GM12865 (cell line): ENCODE measurements at regions not wholly inside any gene's neighbourhood (a gene's known extent, or its start where the extent isn't known, plus 50 kb on each side); places are given as distances from the start of the nearest gene placed in this dataset.

Source experiments
- DNase-seq: peaks from one replicate; pipeline ENCODE4 v3.0.0; 2010; ENCODE audit warnings: low read depth
- H3K4me3 ChIP-seq: 2 replicates; pipeline ENCODE4 v1.5.1; 2011; ENCODE audit warnings: mild to moderate bottlenecking, low read depth, low read length, control low read depth
- TF ChIP-seq, protein P1 (sequence below): IDR thresholded peaks from 2 replicates; pipeline ENCODE4 v1.5.1; 2011; ENCODE audit warnings: low read length, control low read depth, low read depth, inconsistent platforms; ENCODE audit not compliant: insufficient read depth; ENCODE audit errors: missing control alignments

DNA sequence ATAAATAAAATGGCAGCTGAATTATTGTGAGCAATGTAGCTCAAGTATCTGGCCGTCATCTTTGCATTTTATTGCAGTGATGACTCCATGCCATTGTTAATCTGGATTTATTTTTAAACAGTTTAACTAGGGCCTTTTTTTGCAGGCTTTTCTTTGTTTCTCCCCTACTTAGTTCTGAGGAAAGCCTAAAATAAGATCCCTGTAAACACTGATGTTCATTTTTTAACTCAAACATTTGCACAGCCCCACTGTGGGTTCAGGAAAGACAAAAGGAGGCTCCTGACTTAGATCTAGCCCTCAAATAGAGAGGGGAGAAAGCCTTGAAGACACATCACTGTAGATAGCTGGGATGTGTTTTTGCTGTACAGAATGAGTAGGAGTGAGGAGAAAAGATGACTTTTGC, 69.2 kb downstream of the PLEKHG1 start:
- DNase-seq, result no peak
- no peak overlapping the region for H3K4me3 ChIP-seq
- TF ChIP-seq, protein P1, sequence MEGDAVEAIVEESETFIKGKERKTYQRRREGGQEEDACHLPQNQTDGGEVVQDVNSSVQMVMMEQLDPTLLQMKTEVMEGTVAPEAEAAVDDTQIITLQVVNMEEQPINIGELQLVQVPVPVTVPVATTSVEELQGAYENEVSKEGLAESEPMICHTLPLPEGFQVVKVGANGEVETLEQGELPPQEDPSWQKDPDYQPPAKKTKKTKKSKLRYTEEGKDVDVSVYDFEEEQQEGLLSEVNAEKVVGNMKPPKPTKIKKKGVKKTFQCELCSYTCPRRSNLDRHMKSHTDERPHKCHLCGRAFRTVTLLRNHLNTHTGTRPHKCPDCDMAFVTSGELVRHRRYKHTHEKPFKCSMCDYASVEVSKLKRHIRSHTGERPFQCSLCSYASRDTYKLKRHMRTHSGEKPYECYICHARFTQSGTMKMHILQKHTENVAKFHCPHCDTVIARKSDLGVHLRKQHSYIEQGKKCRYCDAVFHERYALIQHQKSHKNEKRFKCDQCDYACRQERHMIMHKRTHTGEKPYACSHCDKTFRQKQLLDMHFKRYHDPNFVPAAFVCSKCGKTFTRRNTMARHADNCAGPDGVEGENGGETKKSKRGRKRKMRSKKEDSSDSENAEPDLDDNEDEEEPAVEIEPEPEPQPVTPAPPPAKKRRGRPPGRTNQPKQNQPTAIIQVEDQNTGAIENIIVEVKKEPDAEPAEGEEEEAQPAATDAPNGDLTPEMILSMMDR, result no peak

DNA sequence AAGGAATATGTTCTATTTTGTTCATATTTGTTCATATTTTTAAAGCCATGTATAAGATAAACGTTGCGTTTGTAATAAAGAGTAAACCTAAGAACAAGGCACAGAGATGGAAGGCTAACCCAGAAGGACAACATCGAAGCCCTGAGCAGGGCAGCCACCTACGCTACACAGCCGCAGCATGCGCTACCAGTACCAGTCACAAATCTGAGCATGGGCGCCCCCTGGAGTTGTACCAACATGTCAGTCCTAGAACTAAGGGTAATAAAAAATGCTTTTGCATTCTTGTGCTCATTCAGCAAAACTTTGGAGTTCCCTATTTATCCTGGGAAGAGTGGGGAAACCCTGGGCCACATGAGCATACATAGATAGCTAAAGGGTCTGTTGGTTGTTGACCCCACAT, 70.6 kb downstream of the PLEKHG1 start:
- DNase-seq, result no peak
- no peak overlapping the region for H3K4me3 ChIP-seq
- TF ChIP-seq, protein P1, result no peak

DNA sequence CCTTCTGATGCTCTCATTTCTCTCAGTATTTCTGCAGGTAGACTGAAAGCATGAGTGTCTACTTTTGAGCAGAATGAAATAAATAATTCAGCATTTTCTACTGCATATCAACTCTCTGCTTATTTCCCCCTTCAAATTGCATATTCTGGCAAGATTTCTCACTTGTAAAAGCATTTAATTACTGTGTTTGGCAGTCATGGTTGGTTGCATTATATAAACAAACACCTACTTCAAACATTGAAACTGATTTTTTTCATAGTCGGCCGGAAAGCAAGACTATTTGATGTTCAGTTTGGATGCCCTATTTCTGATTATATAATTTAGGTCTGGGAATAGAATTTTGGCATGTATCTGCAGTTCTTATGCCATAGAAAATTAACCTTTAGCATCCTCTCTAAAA, 73.1 kb downstream of the PLEKHG1 start:
- DNase-seq, result no peak
- H3K4me3 ChIP-seq, result no peak overlapping the region
- TF ChIP-seq, protein P1, result no peak

DNA sequence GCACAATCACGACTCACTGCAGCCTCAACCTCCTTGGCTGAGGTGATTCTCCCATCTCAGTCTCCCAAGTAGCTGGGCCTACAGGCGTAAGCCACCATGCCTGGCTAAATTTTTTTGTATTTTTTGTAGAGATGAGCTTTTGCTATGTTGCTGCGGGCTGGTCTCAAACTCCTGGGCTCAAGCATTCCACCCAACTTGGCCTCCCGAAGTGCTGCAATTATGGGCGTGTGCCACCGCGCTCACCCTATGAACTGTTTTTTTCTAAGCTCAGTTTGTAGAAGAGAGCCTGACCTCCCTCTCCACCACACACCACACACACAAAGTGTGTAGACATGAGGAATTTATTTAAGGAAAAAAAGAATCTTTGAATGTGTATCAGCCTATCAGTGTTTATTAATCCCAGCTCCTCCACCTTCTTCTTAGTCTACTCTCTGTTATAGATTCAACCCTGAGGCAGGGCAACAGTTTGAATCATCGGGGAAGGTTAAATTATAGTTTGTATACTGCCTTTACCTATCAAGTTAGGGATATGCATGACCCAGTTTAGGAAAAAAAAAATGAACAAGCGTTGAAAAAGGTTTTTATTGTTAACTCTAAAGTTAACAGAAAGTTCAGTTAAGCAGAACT, 74.1 kb downstream of the PLEKHG1 start:
- TF ChIP-seq, protein P1, result no peak
- no peak for DNase-seq
- H3K4me3 ChIP-seq, result no peak overlapping the region

DNA sequence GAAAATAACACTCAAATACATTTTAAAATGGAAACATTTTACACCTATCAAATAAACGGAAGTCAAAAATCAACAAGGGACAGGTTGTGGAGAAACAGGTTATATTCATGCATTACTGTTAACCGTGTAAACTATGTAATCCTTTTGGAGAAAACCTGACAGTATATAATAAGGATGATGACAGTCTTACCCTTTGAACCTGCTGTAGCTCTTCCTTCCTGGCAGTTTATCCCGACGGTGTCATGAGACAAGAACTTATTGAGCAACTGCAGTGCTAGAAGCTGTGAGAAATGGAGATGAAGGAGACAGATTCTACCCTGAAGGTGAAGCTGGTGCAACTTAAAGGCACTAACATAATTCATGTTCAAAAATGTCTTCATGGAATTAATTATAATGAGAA, 76.7 kb downstream of the PLEKHG1 start:
- TF ChIP-seq, protein P1, result no peak
- DNase-seq, result no peak

DNA sequence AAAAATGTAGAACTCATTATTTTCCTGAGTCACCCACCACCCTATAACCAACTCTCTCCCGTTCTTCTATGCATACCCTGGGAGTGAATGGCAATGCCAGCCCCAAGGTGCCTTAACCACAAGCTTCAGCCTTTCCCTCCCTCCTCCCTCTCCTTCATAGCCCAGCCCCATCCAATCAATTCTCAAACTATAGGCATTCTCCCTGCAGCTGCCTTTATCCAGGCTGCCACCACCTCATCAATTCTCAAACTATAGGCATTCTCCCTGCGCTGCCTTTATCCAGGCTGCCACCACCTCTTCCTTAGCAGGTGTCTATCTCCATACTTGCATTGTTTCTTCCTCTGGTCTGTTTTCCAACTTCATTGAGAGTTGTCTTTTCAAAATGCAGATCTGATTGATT, 77.1 kb downstream of the PLEKHG1 start:
- no peak overlapping the region for H3K4me3 ChIP-seq
- TF ChIP-seq, protein P1, result no peak

More for the DNA sequence above, 76.7 kb downstream of the PLEKHG1 start:
- H3K4me3 ChIP-seq, result no peak overlapping the region

DNA sequence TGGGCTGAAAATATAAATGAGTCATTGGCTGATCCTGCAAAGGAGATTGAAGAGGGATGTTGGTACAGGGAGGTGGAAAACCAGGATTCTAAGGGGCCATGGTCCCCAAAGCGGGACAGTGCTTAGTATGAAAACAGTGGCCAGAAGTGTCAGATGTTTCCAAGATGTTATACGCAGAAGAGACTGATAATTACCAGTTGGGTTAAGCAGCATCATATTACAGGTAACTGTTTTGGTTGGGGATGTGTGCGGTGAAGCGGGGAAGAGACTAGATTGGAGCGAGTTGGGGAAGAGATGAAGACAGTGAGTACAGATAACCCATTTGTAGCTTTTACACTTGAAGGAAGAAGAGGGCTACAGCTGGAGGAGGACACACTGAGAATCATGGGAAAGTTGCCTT, 80.8 kb downstream of the PLEKHG1 start:
- no peak for DNase-seq
- TF ChIP-seq, protein P1, result no peak
- H3K4me3 ChIP-seq, result no peak overlapping the region

More for the DNA sequence above, 77.1 kb downstream of the PLEKHG1 start:
- no peak for DNase-seq
